ENCODE measurements at regions not wholly inside any gene's neighbourhood (a gene's known extent, or its start where the extent isn't known, plus 50 kb on each side); places are given as distances from the start of the nearest gene placed in this dataset.
"Not testable (repeated sequence)": the region's sequence is repeated elsewhere in the genome, so short reads cannot be mapped to it uniquely, and the experiment has no call there.

- no peak for ATAC-seq
- H3K4me3 ChIP-seq = no peak overlapping the region
- no peak overlapping the region for H3K27ac ChIP-seq
- POLR2A ChIA-PET = no interaction called here
- H3K4me1 ChIP-seq = no peaks in the 10 kb centered on the region
- FAIRE-seq = no peak
- 2% methylated on average over 2 of the region's 2 CpGs for WGBS (ENCODE audit: missing lambda C conversion rate)
- no peak overlapping the region for H3K4me2 ChIP-seq
- no peak for DNase-seq (ENCODE audit: low read depth in 1 of 2, low spot score in 1 of 2)
- no peaks in the 10 kb centered on the region for H3K9me3 ChIP-seq
- CTCF ChIA-PET = no interaction called here
- TF ChIP-seq CHD2 (IDR thresholded peaks at IDR 0.05; ENCODE audit: low read length, partially characterized antibody) (no peak), RAD21 (conservative IDR thresholded peaks at IDR 0.05 in 1 of 2, IDR thresholded peaks at IDR 0.05 in 1 of 2) (no peak), FOXS1 (CRISPR knock-in tag; IDR thresholded peaks at IDR 0.05) (no peak), HEYL (CRISPR knock-in tag; IDR thresholded peaks at IDR 0.05) (no peak), CHD4 (IDR thresholded peaks at IDR 0.05; ENCODE audit: borderline replicate concordance) (no peak), RARB (CRISPR knock-in tag; IDR thresholded peaks at IDR 0.05) (no peak), RCOR1 (IDR thresholded peaks at IDR 0.05; ENCODE audit: low read depth, low read length) (no peak), NFE2L2 (conservative IDR thresholded peaks at IDR 0.05; ENCODE audit: low read length) (no peak), ZFP36 (IDR thresholded peaks at IDR 0.05; ENCODE audit: borderline replicate concordance, partially characterized antibody) (no peak), HOXB13 (CRISPR knock-in tag; IDR thresholded peaks at IDR 0.05; ENCODE audit: low read depth) (no peak), EHMT2 (IDR thresholded peaks at IDR 0.05; ENCODE audit: low read depth) (no peak), ESRRA (IDR thresholded peaks at IDR 0.05; ENCODE audit: borderline replicate concordance, low read length) (no peak), CEBPB (IDR thresholded peaks at IDR 0.05) (no peak), SREBF2 (IDR thresholded peaks at IDR 0.05) (no peak), RFX5 (IDR thresholded peaks at IDR 0.05) (no peak), MYC (IDR thresholded peaks at IDR 0.05; ENCODE audit: borderline replicate concordance, low read length) (no peak), NR3C1 (IDR thresholded peaks at IDR 0.05) (no peak), CBX8 (IDR thresholded peaks at IDR 0.05) (no peak), RNF2 (IDR thresholded peaks at IDR 0.05; ENCODE audit: borderline replicate concordance, low read depth) (no peak)
These were observed 1082.9 kb downstream of the GATA3 start for GRCh38 chr10:9137368-9137767.

- DNase-seq (ENCODE audit: low read depth in 1 of 2, low spot score in 1 of 2); H3K27ac ChIP-seq; FAIRE-seq; H3K9me3 ChIP-seq; ATAC-seq; H3K4me2 ChIP-seq; CTCF ChIA-PET; POLR2A ChIA-PET; H3K4me3 ChIP-seq; H3K4me1 ChIP-seq: not testable (repeated sequence)
- 75% methylated on average over 1 of the region's 1 CpG for WGBS (ENCODE audit: missing lambda C conversion rate)
These were observed 1084.3 kb downstream of the GATA3 start for GRCh38 chr10:9138829-9139228.

- CTCF ChIA-PET = interaction anchor here (0.7 kb wide), 1 partner anchor 17 kb away, joined by 3 read pairs; no protein-coding TSS in a partner anchor
- no peak overlapping the region for H3K27ac ChIP-seq
- no peak for DNase-seq (ENCODE audit: low read depth in 1 of 2, low spot score in 1 of 2)
- no peak for ATAC-seq
- H3K4me2 ChIP-seq = no peak overlapping the region
- no peak overlapping the region for H3K4me3 ChIP-seq
- no peaks in the 10 kb centered on the region for H3K9me3 ChIP-seq
- 3% methylated on average over 3 of the region's 3 CpGs for WGBS (ENCODE audit: missing lambda C conversion rate)
- TF ChIP-seq KDM5A (IDR thresholded peaks at IDR 0.05) = no peak
- no peak for TF ChIP-seq RAD21 (conservative IDR thresholded peaks at IDR 0.05 in 1 of 2, IDR thresholded peaks at IDR 0.05 in 1 of 2)
- TF ChIP-seq ZSCAN20 (CRISPR knock-in tag; IDR thresholded peaks at IDR 0.05) = no peak
- no peak for TF ChIP-seq SMC3 (IDR thresholded peaks at IDR 0.05)
- TF ChIP-seq ESRRA (IDR thresholded peaks at IDR 0.05; ENCODE audit: borderline replicate concordance, low read length) = no peak
- no peak for TF ChIP-seq KDM1A (IDR thresholded peaks at IDR 0.05; ENCODE audit: low read depth)
- TF ChIP-seq CHD2 (IDR thresholded peaks at IDR 0.05; ENCODE audit: low read length, partially characterized antibody) = no peak
- TF ChIP-seq USF2 (IDR thresholded peaks at IDR 0.05) = no peak
- no peak for TF ChIP-seq HDAC2 (IDR thresholded peaks at IDR 0.05)
- FAIRE-seq = no peak
- POLR2A ChIA-PET = no interaction called here
- H3K4me1 ChIP-seq = no peaks in the 10 kb centered on the region
These were observed 1085.9 kb downstream of the GATA3 start for GRCh38 chr10:9140373-9140772.
